GM12872 (cell line): ENCODE measurements at regions not wholly inside any gene's neighbourhood (a gene's known extent, or its start where the extent isn't known, plus 50 kb on each side); places are given as distances from the start of the nearest gene placed in this dataset.

Experiments used
- TF ChIP-seq, protein P1 (sequence below): IDR thresholded peaks from 3 replicates; pipeline ENCODE4 v1.5.1; 2011; ENCODE audit warnings: low read depth, mild to moderate bottlenecking, low read length, moderate library complexity; ENCODE audit not compliant: insufficient read depth

DNA sequence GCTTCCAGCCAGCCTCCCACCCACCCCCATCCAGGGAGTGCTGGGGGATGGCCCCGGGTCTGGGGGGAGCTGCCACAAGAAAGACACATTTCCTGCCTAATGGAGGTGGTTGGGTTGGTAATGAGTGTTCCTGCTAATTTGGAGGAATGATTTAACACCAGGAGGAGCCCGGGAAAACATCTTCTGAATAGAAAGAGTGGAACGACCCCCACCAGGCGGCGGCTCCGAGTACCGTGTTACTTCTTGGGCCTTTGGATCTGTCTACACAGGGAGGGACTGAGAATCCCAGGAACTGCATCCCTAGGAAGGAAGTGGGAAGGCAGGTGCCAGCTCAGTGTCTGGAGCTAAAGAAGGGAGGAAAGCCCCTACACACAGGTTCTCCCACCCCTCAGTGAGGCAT is 64.6 kb downstream of the TSPAN17 start:
- TF ChIP-seq, protein P1, sequence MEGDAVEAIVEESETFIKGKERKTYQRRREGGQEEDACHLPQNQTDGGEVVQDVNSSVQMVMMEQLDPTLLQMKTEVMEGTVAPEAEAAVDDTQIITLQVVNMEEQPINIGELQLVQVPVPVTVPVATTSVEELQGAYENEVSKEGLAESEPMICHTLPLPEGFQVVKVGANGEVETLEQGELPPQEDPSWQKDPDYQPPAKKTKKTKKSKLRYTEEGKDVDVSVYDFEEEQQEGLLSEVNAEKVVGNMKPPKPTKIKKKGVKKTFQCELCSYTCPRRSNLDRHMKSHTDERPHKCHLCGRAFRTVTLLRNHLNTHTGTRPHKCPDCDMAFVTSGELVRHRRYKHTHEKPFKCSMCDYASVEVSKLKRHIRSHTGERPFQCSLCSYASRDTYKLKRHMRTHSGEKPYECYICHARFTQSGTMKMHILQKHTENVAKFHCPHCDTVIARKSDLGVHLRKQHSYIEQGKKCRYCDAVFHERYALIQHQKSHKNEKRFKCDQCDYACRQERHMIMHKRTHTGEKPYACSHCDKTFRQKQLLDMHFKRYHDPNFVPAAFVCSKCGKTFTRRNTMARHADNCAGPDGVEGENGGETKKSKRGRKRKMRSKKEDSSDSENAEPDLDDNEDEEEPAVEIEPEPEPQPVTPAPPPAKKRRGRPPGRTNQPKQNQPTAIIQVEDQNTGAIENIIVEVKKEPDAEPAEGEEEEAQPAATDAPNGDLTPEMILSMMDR, result no peak

DNA sequence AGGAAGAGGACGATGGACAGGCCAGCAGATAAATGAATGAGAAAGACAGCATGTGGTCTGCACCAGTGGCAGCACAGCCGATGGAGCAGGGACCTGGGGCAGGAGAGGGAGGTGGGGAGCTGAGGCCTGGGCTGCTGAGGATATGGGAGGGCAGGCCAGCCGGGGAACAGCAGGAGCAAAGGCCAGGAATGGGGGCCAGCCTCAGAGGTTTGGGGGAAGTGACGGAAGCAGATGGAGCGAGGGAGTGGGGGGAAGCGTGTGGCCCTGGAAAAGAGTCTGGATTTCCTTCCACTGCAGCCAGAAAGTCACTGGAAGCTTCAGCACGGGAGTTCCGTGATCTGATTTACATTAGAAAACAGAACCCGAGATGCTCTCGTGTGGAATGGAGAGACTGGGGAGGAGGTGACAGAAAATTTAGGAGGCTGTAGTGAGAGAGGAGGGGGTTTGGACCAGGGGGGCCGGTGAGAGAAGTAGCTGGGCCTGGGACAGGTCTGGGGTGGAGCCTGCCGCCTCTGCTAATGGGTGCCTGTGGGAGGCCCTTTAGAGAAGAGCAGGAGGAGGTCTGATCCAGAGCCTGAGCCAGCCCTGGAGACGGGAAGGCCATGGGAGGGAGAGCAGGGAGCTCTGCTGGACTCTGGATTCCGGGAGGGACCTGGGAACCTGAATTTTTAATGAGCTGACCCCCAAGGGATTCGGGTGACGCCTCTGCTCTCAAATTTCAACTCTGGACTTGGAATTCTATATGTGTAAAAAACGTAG is 65.4 kb downstream of the TSPAN17 start:
- TF ChIP-seq, protein P1, result no peak

DNA sequence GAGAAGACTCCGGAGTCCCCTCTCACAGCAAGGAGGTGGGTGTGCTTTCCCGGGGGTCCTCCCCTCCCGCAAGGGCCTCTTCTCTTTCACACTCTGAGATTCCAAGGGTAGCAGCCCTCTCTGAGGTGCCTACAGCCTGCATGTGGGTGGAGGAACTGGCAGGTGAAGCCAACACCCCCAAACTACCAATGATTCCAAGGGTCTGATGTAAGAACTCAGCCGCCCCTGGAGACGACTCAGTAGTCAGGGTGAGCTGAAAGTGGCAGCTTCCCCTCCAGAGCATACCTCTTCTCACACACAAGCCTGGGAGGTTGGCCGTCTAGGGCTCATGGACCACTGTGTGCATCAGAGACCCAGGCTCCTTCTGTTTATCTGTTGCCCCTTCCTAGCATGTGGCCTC is 66.1 kb downstream of the TSPAN17 start:
- TF ChIP-seq, protein P1, result no peak

DNA sequence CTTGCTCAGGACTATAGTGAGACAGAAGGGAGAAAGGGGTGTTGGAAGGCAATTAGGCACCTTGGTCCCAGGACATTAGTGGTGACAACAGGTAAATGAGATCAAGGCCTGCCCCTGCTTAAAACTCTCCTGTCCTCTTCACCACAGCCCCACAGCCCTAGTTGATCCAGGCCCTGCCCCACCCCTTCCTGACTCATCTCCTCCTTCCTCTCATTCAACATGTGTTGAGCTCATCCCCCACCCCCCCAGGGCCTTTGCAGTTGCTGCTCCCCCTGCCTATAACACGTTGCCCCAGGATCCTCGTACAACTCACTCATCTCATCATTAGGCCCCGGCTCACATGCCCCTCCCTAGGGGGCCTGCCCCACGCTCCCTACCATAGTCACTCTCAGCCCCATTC is 66.8 kb downstream of the TSPAN17 start:
- TF ChIP-seq, protein P1, result no peak

DNA sequence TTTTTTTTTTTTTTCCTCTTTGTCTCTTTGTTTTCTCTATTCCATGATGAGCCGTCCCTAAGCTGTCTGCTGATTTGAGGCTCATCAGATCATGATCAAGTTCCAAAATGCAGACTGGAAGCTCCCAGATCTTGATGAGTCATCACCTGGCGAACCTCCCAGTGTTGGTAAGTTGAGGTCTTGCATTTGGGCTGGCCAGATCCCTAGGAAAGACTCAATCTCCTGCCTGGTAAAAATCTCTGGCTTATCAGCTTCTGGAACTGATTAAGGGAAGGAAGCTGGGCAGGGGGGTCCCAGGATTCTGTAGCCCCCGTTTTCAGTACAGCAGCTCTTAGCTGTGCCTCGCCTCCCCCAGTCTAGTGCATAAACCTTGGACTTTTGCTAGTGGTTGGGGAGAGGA is 69.0 kb downstream of the TSPAN17 start:
- TF ChIP-seq, protein P1, result no peak

DNA sequence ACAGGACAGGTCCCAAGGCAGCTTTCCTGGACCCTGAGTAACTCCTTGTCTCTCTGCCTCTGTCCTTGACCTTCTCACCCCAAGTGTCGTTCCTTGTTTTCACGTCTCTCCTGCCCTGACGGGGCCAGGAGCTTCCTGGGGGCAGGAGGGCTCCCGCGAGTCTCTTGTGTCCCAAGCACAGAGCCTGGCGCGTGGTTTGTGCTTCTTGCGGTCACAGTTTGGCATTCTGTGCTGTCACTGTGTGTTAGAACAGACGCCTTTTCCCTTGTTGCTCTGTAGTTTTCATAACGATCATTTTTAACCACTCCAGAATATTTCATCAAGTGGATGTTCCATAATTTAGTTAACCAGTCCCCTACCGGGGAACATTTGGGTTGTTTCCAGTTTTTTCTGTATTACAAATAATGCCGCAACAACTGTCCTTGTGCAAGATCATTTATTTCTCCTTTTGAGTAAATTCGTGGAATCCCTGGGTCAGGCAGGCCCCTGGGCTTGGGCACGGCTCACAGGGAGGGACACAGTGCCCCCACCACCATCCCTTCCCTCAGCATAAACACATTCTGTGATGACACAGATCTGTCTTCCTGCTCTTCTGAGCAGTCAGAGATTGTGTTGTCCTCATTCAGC is 71.9 kb downstream of the TSPAN17 start:
- TF ChIP-seq, protein P1, result no peak

DNA sequence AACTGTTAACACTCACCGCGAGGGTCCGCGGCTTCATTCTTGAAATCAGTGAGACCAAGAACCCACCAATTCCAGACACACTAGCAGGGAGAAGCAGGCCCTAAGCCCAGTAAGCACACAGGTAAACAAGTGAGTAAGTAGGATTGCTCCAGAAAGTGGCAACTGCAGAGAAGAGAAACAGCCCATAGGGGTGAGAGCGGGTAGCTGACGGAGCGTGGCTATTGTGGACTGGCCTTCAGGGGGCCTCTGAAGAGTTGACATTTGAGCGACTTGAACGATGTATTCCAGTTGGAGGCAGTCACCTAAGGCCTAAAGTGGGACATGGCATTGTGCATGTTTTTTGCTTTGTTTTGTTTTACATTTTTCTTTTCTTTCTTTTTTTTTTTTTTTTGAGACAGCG is 74.2 kb downstream of the TSPAN17 start:
- TF ChIP-seq, protein P1, result no peak
